ENCODE measurements at regions not wholly inside any gene's neighbourhood (a gene's known extent, or its start where the extent isn't known, plus 50 kb on each side); places are given as distances from the start of the nearest gene placed in this dataset.

DNA sequence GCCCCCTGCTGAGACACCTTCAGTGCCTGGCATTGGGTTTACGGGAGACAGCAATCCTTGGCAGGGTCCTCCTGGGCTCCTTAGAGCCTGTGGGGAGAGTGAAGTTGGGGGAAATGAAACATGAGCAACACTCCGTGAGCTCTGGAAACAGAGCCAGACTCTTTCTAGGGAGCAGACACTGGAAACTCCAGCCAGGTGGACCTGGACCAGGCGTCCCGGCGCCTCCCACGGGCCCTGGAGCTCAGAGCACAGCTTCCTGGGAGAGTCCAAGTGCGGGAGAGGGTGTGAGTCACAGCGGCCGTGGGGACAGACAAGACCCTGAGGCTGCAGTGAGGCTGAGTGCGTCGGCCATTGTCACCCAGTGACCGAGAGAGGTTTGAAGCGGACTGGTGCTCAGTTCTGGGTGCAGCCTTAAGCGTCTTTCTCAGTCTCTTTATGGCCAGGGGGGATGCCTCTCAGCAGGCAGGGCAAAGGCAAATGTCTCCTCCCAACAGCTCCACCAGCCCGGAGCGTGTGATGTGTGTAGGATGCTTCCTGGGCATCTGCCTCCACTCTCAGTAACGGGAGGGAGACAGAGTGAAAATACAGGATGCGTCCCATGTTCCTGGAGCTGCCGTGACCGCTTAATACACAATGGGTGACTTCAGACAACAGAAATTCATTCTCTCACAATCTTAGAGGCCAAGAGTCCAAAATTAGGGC, 399.2 kb downstream of the SHANK2 start (continued):
- TF ChIP-seq, protein P1, sequence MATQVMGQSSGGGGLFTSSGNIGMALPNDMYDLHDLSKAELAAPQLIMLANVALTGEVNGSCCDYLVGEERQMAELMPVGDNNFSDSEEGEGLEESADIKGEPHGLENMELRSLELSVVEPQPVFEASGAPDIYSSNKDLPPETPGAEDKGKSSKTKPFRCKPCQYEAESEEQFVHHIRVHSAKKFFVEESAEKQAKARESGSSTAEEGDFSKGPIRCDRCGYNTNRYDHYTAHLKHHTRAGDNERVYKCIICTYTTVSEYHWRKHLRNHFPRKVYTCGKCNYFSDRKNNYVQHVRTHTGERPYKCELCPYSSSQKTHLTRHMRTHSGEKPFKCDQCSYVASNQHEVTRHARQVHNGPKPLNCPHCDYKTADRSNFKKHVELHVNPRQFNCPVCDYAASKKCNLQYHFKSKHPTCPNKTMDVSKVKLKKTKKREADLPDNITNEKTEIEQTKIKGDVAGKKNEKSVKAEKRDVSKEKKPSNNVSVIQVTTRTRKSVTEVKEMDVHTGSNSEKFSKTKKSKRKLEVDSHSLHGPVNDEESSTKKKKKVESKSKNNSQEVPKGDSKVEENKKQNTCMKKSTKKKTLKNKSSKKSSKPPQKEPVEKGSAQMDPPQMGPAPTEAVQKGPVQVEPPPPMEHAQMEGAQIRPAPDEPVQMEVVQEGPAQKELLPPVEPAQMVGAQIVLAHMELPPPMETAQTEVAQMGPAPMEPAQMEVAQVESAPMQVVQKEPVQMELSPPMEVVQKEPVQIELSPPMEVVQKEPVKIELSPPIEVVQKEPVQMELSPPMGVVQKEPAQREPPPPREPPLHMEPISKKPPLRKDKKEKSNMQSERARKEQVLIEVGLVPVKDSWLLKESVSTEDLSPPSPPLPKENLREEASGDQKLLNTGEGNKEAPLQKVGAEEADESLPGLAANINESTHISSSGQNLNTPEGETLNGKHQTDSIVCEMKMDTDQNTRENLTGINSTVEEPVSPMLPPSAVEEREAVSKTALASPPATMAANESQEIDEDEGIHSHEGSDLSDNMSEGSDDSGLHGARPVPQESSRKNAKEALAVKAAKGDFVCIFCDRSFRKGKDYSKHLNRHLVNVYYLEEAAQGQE (IDR thresholded peaks at IDR 0.05; ENCODE audit: low read depth), result no peak
- no peak for TF ChIP-seq RAD21 (IDR thresholded peaks at IDR 0.05; ENCODE audit: low read depth)
- TF ChIP-seq POLR2A (IDR thresholded peaks at IDR 0.05; ENCODE audit: borderline replicate concordance, extremely low read depth, insufficient read depth, insufficient read length), result no peak

DNA sequence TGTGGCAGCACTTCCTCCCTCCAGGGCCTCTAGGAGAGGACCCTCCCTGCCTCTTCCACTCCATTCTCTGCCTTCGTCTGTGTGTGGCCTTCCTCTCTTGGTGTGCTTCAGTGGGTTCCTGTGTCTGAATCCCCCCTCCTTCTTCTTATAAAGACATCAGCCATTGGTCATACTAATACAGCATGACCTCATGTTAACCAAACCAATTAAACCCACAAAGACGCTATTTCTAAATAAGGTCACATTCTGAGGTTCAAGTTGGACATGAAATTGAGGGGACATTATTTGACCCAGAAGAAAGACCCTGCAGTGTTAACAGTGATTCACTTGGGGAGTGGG, 398.6 kb downstream of the SHANK2 start:
- ATAC-seq, result no peak
- no peak for TF ChIP-seq ZNF274 (IDR thresholded peaks at IDR 0.05; ENCODE audit: low read depth, low read length)
- no peak for TF ChIP-seq ZFX (IDR thresholded peaks at IDR 0.05)
- TF ChIP-seq, protein P1 (IDR thresholded peaks at IDR 0.05; ENCODE audit: low read depth), result no peak
- TF ChIP-seq EZH2phosphoT487 (IDR thresholded peaks at IDR 0.05; ENCODE audit: borderline replicate concordance), result no peak
- no peak for TF ChIP-seq RAD21 (IDR thresholded peaks at IDR 0.05; ENCODE audit: low read depth)
- TF ChIP-seq, protein P2, sequence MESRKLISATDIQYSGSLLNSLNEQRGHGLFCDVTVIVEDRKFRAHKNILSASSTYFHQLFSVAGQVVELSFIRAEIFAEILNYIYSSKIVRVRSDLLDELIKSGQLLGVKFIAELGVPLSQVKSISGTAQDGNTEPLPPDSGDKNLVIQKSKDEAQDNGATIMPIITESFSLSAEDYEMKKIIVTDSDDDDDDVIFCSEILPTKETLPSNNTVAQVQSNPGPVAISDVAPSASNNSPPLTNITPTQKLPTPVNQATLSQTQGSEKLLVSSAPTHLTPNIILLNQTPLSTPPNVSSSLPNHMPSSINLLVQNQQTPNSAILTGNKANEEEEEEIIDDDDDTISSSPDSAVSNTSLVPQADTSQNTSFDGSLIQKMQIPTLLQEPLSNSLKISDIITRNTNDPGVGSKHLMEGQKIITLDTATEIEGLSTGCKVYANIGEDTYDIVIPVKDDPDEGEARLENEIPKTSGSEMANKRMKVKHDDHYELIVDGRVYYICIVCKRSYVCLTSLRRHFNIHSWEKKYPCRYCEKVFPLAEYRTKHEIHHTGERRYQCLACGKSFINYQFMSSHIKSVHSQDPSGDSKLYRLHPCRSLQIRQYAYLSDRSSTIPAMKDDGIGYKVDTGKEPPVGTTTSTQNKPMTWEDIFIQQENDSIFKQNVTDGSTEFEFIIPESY (IDR thresholded peaks at IDR 0.05; ENCODE audit: extremely low read depth, insufficient replicate concordance, low read length), result no peak
- no peak for TF ChIP-seq ELF1 (IDR thresholded peaks at IDR 0.05; ENCODE audit: borderline replicate concordance, low read depth)
- no peak for TF ChIP-seq TCF7L2 (IDR thresholded peaks at IDR 0.05; ENCODE audit: borderline replicate concordance, extremely low read depth, insufficient read depth, insufficient read length)
- TF ChIP-seq, protein P3, sequence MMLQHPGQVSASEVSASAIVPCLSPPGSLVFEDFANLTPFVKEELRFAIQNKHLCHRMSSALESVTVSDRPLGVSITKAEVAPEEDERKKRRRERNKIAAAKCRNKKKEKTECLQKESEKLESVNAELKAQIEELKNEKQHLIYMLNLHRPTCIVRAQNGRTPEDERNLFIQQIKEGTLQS (IDR thresholded peaks at IDR 0.05), result no peak
- no peak for TF ChIP-seq CEBPB (IDR thresholded peaks at IDR 0.05; ENCODE audit: low read depth)
- H3K27ac ChIP-seq (ENCODE audit: low read depth, low read length), result no peak overlapping the region
- H3K79me2 ChIP-seq (ENCODE audit: insufficient read depth, low read length), result no peaks in the 10 kb centered on the region
- POLR2A ChIA-PET, result no interaction called here
- H3K4me1 ChIP-seq (ENCODE audit: control insufficient read depth in 1 of 2, insufficient read depth in 2 of 2, low read length in 2 of 2), result no peaks in the 10 kb centered on the region
- RAD21 ChIA-PET (ENCODE audit: low non-redundant PET in 1 of 2, low total read pairs in 2 of 2, uncharacterized antibody in 2 of 2, unreplicated experiment in 2 of 2), result no interaction called here
- H3K9ac ChIP-seq (ENCODE audit: low read length), result no peak overlapping the region
- no peaks in the 10 kb centered on the region for H3K9me2 ChIP-seq (ENCODE audit: insufficient read depth)
- no peaks in the 10 kb centered on the region for H3K27me3 ChIP-seq (ENCODE audit: insufficient read depth, low read length)
- no peaks in the 10 kb centered on the region for H4K20me1 ChIP-seq (ENCODE audit: insufficient read depth)
- H3K36me3 ChIP-seq (ENCODE audit: control insufficient read depth in 1 of 2, insufficient read depth in 2 of 2, low read length in 2 of 2), result no peaks in the 10 kb centered on the region
- no TSS peak for BruUV-seq (replicated peaks)
- intact Hi-C loops (cut with micrococcal nuclease), result no loop called here
- no peak for DNase-seq (ENCODE audit: low read depth, low spot score)
- no peak overlapping the region for H3K4me3 ChIP-seq (replicated peaks in 1 of 2; ENCODE audit: low read depth in 1 of 2, low read length in 2 of 2)
- no peak overlapping the region for H2AFZ ChIP-seq (ENCODE audit: low read depth, low read length, poor library complexity, severe bottlenecking)
- H3K4me2 ChIP-seq (ENCODE audit: low read length), result no peak overlapping the region
- CTCF ChIA-PET, result no interaction called here
- H3K9me3 ChIP-seq (ENCODE audit: control insufficient read depth in 1 of 2, insufficient read depth in 1 of 2, low read depth in 1 of 2, low read length in 2 of 2), result no peaks in the 10 kb centered on the region
